Liver (tissue), 8 donors: ENCODE measurements at regions not wholly inside any gene's neighbourhood (a gene's known extent, or its start where the extent isn't known, plus 50 kb on each side); places are given as distances from the start of the nearest gene placed in this dataset.

Experiments used
- DNase-seq: peaks from one replicate; pipeline ENCODE4 v3.0.0-alpha.2; 2017; ENCODE audit warnings: low spot score
- H3K27ac ChIP-seq, 2 donors: one replicate each; pipeline ENCODE4 v1.7.0; 2013; ENCODE audit warnings: inconsistent platforms in 2 of 2, low read length in 2 of 2, control low read depth in 1 of 2, low read depth in 1 of 2, mild to moderate bottlenecking in 1 of 2
- H3K27me3 ChIP-seq, 4 donors: one replicate each; pipeline versions ENCODE4 v1.6.1 to v1.7.0; 2013; ENCODE audit warnings: low read length in 3 of 4, inconsistent platforms in 1 of 4, mild to moderate bottlenecking in 1 of 4, moderate library complexity in 1 of 4; ENCODE audit not compliant: control insufficient read depth in 4 of 4, insufficient read depth in 4 of 4
- H3K36me3 ChIP-seq, 4 donors: one replicate each; pipeline versions ENCODE4 v1.6.1 to v1.7.0; 2013; ENCODE audit warnings: low read length in 3 of 4, mild to moderate bottlenecking in 3 of 4, low read depth in 1 of 4, moderate library complexity in 1 of 4; ENCODE audit not compliant: control insufficient read depth in 4 of 4, insufficient read depth in 3 of 4
- H3K4me1 ChIP-seq, 4 donors: one replicate each; pipeline versions ENCODE4 v1.6.1 to v1.7.0; 2013; ENCODE audit warnings: low read length in 3 of 4, mild to moderate bottlenecking in 3 of 4, moderate library complexity in 1 of 4; ENCODE audit not compliant: control insufficient read depth in 4 of 4, insufficient read depth in 4 of 4
- H3K4me3 ChIP-seq, 3 donors: one replicate each; pipeline versions ENCODE4 v1.6.1 to v1.7.0; 2013; ENCODE audit warnings: low read length in 3 of 3, control low read depth in 1 of 3, low read depth in 1 of 3, mild to moderate bottlenecking in 1 of 3
- H3K9ac ChIP-seq, 2 donors: one replicate each; pipeline ENCODE4 v1.7.0; 2013; ENCODE audit warnings: low read length in 2 of 2, mild to moderate bottlenecking in 2 of 2, moderate library complexity in 2 of 2, control low read depth in 1 of 2, low read depth in 1 of 2
- H3K9me3 ChIP-seq, 4 donors: one replicate each; pipeline versions ENCODE4 v1.6.1 to v1.7.0; 2013; ENCODE audit warnings: low read length in 3 of 4; ENCODE audit not compliant: control insufficient read depth in 4 of 4
- EGR1 ChIP-seq, 2 donors: IDR thresholded peaks; 2 replicates each; pipeline ENCODE4 v1.6.1; 2016 to 2018; ENCODE audit warnings: antibody characterized with exemption in 2 of 2, low read depth in 2 of 2
- FOXA1 ChIP-seq: IDR thresholded peaks from 2 replicates; pipeline ENCODE4 v1.6.1; 2016; ENCODE audit warnings: antibody characterized with exemption
- FOXA2 ChIP-seq: IDR thresholded peaks from 2 replicates; pipeline ENCODE4 v1.6.1; 2016; ENCODE audit warnings: antibody characterized with exemption
- GABPA ChIP-seq, 2 donors: IDR thresholded peaks in 1 of 2; conservative IDR thresholded peaks in 1 of 2; 2 replicates each; pipeline ENCODE4 v1.6.1; 2016; ENCODE audit warnings: antibody characterized with exemption in 2 of 2, mild to moderate bottlenecking in 1 of 2, moderate library complexity in 1 of 2
- HNF4A ChIP-seq, 2 donors: conservative IDR thresholded peaks; 2 replicates each; pipeline ENCODE4 v1.6.1; 2016; ENCODE audit warnings: antibody characterized with exemption in 2 of 2, mild to moderate bottlenecking in 2 of 2
- NR2F2 ChIP-seq: IDR thresholded peaks from 2 replicates; pipeline ENCODE4 v1.6.1; 2016; ENCODE audit warnings: antibody characterized with exemption
- RAD21 ChIP-seq, 2 donors: IDR thresholded peaks; 2 replicates each; pipeline ENCODE4 v1.6.1; 2016; ENCODE audit warnings: antibody characterized with exemption in 2 of 2, mild to moderate bottlenecking in 2 of 2
- RXRA ChIP-seq, 2 donors: IDR thresholded peaks; 2 replicates each; pipeline ENCODE4 v1.6.1; 2017 to 2018; ENCODE audit warnings: antibody characterized with exemption in 2 of 2, mild to moderate bottlenecking in 1 of 2
- SP1 ChIP-seq: IDR thresholded peaks from 2 replicates; pipeline ENCODE4 v1.6.1; 2018; ENCODE audit warnings: antibody characterized with exemption, mild to moderate bottlenecking
- YY1 ChIP-seq: IDR thresholded peaks from 2 replicates; pipeline ENCODE4 v1.6.1; 2016; ENCODE audit warnings: antibody characterized with exemption, mild to moderate bottlenecking
- WGBS: extraction: QIAGEN DNeasy Blood & Tissue Kit; methylation state at CpG from one replicate; pipeline ENCODE4 v1.1.7; 2013; 5-methylcytosine and 5-hydroxymethylcytosine counted together
- TF ChIP-seq, protein P1 (sequence below): IDR thresholded peaks from 2 replicates; pipeline ENCODE4 v1.6.1; 2016; ENCODE audit warnings: antibody characterized with exemption
- TF ChIP-seq, protein P2 (sequence below): IDR thresholded peaks from 2 replicates; pipeline ENCODE4 v1.6.1; 2016; ENCODE audit warnings: antibody characterized with exemption, mild to moderate bottlenecking
- TF ChIP-seq, protein P3 (sequence below): IDR thresholded peaks from 2 replicates; pipeline ENCODE4 v1.6.1; 2016; ENCODE audit warnings: antibody characterized with exemption
- TF ChIP-seq, protein P4 (sequence below): IDR thresholded peaks from 2 replicates; pipeline ENCODE4 v1.6.1; 2016; ENCODE audit warnings: antibody characterized with exemption
- TF ChIP-seq, protein P5 (sequence below): fragments of 150-350 bp; IDR thresholded peaks from 2 replicates; pipeline ENCODE4 v1.5.1; 2017; ENCODE audit warnings: improper control_type of control experiment, low read depth, low read length; ENCODE audit not compliant: missing input control
- donor health status: healthy.
- donor health status: healthy.
- donor health status: healthy.
- donor health status: healthy.
- donor health status: healthy.

DNA sequence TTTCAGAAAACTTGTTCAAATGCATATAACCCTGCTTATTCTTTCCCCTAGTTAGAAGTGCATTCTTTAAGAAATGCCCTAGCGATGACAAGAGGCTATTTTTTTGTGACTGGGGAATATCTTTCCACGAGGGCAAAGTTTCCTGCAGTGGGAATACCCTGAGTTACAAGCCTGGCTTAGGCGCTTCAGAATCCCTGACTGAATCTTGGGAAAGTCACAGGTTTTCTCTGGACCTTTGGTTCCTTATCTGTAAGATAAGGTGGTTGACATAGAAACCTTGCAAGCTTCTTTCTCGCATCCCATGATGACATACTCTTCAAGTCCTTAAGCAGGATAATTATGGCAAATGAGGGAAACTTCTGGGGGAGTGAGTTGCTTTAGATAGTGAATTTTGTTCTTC lies 80.5 kb upstream of the FZD8 start:
- Histone ChIP-seq H3K36me3 (no peaks in the 10 kb centered on the region), H3K4me3 (no peak overlapping the region), H3K9ac (no peak overlapping the region), H3K27me3 (no peaks in the 10 kb centered on the region), H3K9me3 (no peaks in the 10 kb centered on the region), H3K4me1 (no peaks in the 10 kb centered on the region), H3K27ac (no peak overlapping the region)
- no peak for DNase-seq
- WGBS: 63% methylated on average over 4 of the region's 4 CpGs
- TF ChIP-seq NR2F2: no peak
- TF ChIP-seq, protein P1, sequence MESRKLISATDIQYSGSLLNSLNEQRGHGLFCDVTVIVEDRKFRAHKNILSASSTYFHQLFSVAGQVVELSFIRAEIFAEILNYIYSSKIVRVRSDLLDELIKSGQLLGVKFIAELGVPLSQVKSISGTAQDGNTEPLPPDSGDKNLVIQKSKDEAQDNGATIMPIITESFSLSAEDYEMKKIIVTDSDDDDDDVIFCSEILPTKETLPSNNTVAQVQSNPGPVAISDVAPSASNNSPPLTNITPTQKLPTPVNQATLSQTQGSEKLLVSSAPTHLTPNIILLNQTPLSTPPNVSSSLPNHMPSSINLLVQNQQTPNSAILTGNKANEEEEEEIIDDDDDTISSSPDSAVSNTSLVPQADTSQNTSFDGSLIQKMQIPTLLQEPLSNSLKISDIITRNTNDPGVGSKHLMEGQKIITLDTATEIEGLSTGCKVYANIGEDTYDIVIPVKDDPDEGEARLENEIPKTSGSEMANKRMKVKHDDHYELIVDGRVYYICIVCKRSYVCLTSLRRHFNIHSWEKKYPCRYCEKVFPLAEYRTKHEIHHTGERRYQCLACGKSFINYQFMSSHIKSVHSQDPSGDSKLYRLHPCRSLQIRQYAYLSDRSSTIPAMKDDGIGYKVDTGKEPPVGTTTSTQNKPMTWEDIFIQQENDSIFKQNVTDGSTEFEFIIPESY: no peak
- TF ChIP-seq, protein P2, sequence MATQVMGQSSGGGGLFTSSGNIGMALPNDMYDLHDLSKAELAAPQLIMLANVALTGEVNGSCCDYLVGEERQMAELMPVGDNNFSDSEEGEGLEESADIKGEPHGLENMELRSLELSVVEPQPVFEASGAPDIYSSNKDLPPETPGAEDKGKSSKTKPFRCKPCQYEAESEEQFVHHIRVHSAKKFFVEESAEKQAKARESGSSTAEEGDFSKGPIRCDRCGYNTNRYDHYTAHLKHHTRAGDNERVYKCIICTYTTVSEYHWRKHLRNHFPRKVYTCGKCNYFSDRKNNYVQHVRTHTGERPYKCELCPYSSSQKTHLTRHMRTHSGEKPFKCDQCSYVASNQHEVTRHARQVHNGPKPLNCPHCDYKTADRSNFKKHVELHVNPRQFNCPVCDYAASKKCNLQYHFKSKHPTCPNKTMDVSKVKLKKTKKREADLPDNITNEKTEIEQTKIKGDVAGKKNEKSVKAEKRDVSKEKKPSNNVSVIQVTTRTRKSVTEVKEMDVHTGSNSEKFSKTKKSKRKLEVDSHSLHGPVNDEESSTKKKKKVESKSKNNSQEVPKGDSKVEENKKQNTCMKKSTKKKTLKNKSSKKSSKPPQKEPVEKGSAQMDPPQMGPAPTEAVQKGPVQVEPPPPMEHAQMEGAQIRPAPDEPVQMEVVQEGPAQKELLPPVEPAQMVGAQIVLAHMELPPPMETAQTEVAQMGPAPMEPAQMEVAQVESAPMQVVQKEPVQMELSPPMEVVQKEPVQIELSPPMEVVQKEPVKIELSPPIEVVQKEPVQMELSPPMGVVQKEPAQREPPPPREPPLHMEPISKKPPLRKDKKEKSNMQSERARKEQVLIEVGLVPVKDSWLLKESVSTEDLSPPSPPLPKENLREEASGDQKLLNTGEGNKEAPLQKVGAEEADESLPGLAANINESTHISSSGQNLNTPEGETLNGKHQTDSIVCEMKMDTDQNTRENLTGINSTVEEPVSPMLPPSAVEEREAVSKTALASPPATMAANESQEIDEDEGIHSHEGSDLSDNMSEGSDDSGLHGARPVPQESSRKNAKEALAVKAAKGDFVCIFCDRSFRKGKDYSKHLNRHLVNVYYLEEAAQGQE: no peak
- TF ChIP-seq FOXA1: no peak
- no peak for TF ChIP-seq YY1

DNA sequence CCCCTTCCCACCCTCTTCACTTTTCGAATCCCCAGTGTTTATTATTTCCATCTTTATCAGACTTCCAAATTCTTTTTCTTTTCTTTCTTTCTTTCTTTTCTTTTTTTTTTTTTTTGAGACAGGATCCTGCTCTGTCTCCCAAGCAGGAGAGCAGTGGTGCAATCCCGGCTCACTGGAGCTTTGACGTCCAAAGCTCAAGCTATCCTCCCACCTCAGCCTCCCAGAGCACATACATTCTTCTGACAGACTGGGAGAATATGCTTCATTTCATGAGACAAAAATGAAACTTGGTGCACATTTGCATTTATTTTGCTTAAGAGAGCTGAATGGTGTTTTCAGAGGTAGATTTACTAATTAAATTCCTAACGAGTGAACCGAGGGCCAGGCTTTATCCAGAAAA lies 80.1 kb upstream of the FZD8 start:
- H3K27ac ChIP-seq: no peak overlapping the region
- H3K4me1 ChIP-seq: no peaks in the 10 kb centered on the region
- TF ChIP-seq RXRA (IDR thresholded peaks at IDR 0.05) (no peak), RAD21 (IDR thresholded peaks at IDR 0.05) (no peak), FOXA1 (no peak), SP1 (no peak), EGR1 (IDR thresholded peaks at IDR 0.05; ENCODE audit: low read depth in 2 of 2) (no peak), FOXA2 (no peak)
- TF ChIP-seq, protein P3, sequence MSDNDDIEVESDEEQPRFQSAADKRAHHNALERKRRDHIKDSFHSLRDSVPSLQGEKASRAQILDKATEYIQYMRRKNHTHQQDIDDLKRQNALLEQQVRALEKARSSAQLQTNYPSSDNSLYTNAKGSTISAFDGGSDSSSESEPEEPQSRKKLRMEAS: no peak
- TF ChIP-seq, protein P4, sequence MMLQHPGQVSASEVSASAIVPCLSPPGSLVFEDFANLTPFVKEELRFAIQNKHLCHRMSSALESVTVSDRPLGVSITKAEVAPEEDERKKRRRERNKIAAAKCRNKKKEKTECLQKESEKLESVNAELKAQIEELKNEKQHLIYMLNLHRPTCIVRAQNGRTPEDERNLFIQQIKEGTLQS: no peak
- no peaks in the 10 kb centered on the region for H3K9me3 ChIP-seq
- no peak overlapping the region for H3K4me3 ChIP-seq
- no peak overlapping the region for H3K9ac ChIP-seq
- no peaks in the 10 kb centered on the region for H3K27me3 ChIP-seq
- no peak for DNase-seq
- 86% methylated on average over 5 of the region's 5 CpGs for WGBS
- H3K36me3 ChIP-seq: no peaks in the 10 kb centered on the region

DNA sequence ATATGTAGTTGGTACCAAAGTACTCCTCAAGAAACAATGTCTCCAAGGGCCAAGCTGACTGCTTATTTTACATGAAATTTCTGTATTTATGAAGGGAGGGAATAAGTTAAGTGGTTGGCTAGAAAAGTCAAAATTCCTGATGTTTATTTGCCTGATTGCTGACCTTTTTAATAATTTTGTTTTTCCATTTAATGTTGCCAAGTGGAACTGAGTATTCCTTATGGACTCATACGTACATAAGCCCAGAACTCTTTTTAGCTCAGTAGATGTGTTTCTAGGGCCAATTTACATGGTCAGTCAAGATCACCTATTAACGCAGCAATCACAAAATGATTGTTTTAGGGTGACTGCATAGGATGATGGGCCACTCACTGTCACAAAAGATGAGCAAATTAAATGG lies 78.3 kb upstream of the FZD8 start:
- WGBS: 84% methylated on average over 2 of the region's 2 CpGs
- TF ChIP-seq SP1: no peak
- no peak for TF ChIP-seq YY1
- TF ChIP-seq RAD21 (IDR thresholded peaks at IDR 0.05): no peak
- TF ChIP-seq, protein P3: no peak
- TF ChIP-seq FOXA1: no peak
- no peak for TF ChIP-seq GABPA (IDR thresholded peaks at IDR 0.05 in 1 of 2, conservative IDR thresholded peaks at IDR 0.05 in 1 of 2)
- no peak for TF ChIP-seq FOXA2
- no peak for TF ChIP-seq NR2F2
- no peak for TF ChIP-seq RXRA (IDR thresholded peaks at IDR 0.05)
- TF ChIP-seq, protein P1: no peak
- TF ChIP-seq, protein P4: no peak
- TF ChIP-seq HNF4A (conservative IDR thresholded peaks at IDR 0.05): no peak
- TF ChIP-seq, protein P5, sequence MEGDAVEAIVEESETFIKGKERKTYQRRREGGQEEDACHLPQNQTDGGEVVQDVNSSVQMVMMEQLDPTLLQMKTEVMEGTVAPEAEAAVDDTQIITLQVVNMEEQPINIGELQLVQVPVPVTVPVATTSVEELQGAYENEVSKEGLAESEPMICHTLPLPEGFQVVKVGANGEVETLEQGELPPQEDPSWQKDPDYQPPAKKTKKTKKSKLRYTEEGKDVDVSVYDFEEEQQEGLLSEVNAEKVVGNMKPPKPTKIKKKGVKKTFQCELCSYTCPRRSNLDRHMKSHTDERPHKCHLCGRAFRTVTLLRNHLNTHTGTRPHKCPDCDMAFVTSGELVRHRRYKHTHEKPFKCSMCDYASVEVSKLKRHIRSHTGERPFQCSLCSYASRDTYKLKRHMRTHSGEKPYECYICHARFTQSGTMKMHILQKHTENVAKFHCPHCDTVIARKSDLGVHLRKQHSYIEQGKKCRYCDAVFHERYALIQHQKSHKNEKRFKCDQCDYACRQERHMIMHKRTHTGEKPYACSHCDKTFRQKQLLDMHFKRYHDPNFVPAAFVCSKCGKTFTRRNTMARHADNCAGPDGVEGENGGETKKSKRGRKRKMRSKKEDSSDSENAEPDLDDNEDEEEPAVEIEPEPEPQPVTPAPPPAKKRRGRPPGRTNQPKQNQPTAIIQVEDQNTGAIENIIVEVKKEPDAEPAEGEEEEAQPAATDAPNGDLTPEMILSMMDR: no peak

More for the DNA sequence above, 78.3 kb upstream of the FZD8 start:
- Histone ChIP-seq H3K27ac (no peak overlapping the region), H3K4me3 (no peak overlapping the region), H3K4me1 (no peaks in the 10 kb centered on the region), H3K27me3 (no peaks in the 10 kb centered on the region), H3K9ac (no peak overlapping the region), H3K36me3 (no peaks in the 10 kb centered on the region), H3K9me3 (no peaks in the 10 kb centered on the region)
- DNase-seq: no peak
